Fibroblast of lung (primary cell): ENCODE measurements at regions not wholly inside any gene's neighbourhood (a gene's known extent, or its start where the extent isn't known, plus 50 kb on each side); places are given as distances from the start of the nearest gene placed in this dataset.

Experiments used
- DNase-seq, 2 donors: peaks; one replicate each; pipeline versions ENCODE4 v3.0.0 to v3.0.0-alpha.2; 2010; ENCODE audit warnings: low read depth in 2 of 2
- H2AFZ ChIP-seq: 2 replicates; pipeline ENCODE4 v1.5.1; 2012; ENCODE audit warnings: low read length, control low read depth, inconsistent platforms
- H3K27ac ChIP-seq: 2 replicates; pipeline ENCODE4 v1.5.1; 2011; ENCODE audit warnings: low read length, control low read depth; ENCODE audit not compliant: insufficient read depth
- H3K27me3 ChIP-seq: 2 replicates; pipeline ENCODE4 v1.5.1; 2011; ENCODE audit warnings: mild to moderate bottlenecking, low read length; ENCODE audit not compliant: control insufficient read depth, insufficient read depth
- H3K36me3 ChIP-seq: 2 replicates; pipeline ENCODE4 v1.5.1; 2011; ENCODE audit warnings: low read length; ENCODE audit not compliant: control insufficient read depth, insufficient read depth
- H3K4me1 ChIP-seq: 2 replicates; pipeline ENCODE4 v1.5.1; 2011; ENCODE audit warnings: low read length; ENCODE audit not compliant: control insufficient read depth, insufficient read depth; ENCODE audit errors: extremely low read depth
- H3K4me2 ChIP-seq: 2 replicates; pipeline ENCODE4 v1.5.1; 2011; ENCODE audit warnings: low read length, control low read depth; ENCODE audit not compliant: insufficient read depth; ENCODE audit errors: extremely low read depth
- H3K4me3 ChIP-seq, 4 experiments: fragments of 200-600 bp in 1 of 4; sonication (generic) in 1 of 4; replicated peaks in 1 of 4; 2 replicates each; pipeline ENCODE4 v1.5.1; 2011 to 2016; ENCODE audit warnings: low read length in 4 of 4, low read depth in 3 of 4, mild to moderate bottlenecking in 3 of 4, control low read depth in 2 of 4, inconsistent platforms in 1 of 4, mixed read lengths in 1 of 4; ENCODE audit not compliant: insufficient read depth in 1 of 4; ENCODE audit errors: control extremely low read depth in 1 of 4
- H3K79me2 ChIP-seq: 2 replicates; pipeline ENCODE4 v1.5.1; 2012; ENCODE audit warnings: mild to moderate bottlenecking, low read length, inconsistent platforms; ENCODE audit not compliant: control insufficient read depth, insufficient read depth
- H3K9ac ChIP-seq: 2 replicates; pipeline ENCODE4 v1.5.1; 2011; ENCODE audit warnings: mild to moderate bottlenecking, low read length, control low read depth; ENCODE audit not compliant: insufficient read depth
- H3K9me3 ChIP-seq: 2 replicates; pipeline ENCODE4 v1.5.1; 2012; ENCODE audit warnings: low read depth, low read length; ENCODE audit not compliant: control insufficient read depth, insufficient read depth
- H4K20me1 ChIP-seq: 2 replicates; pipeline ENCODE4 v1.5.1; 2011; ENCODE audit warnings: low read length; ENCODE audit not compliant: control insufficient read depth, insufficient read depth; ENCODE audit errors: extremely low read depth
- EZH2 ChIP-seq: IDR thresholded peaks from 2 replicates; pipeline ENCODE4 v1.5.1; 2012; ENCODE audit warnings: low read length, control low read depth, mild to moderate bottlenecking; ENCODE audit errors: missing control alignments
- TF ChIP-seq, protein P1 (sequence below), 2 donors: IDR thresholded peaks in 1 of 2; conservative IDR thresholded peaks in 1 of 2; 1 replicate in 1 of 2; 2 replicates in 1 of 2; pipeline ENCODE4 v1.5.1; 2011 to 2012; ENCODE audit warnings: low read length in 2 of 2, control low read depth in 1 of 2, inconsistent platforms in 1 of 2, low read depth in 1 of 2, mild to moderate bottlenecking in 1 of 2

DNA sequence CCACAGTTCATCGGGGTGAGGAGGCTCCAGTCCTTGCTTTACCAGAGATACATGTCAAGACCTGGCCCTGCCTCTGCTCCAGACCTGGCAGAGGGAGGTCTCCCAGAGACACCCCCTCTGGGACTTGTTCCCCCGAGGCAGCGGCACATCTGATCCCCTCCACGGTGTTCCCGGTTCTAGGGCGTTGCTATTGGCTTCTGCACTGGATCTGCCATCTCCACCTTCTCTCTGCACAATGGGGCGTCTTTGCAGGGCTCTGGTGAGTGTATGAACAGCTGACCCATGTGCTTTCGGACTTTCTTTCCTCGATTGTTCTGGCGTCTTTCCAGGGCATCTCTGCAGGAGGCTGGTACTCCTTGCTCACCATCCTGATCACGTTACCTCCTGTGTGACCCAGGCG, 930.4 kb downstream of the TBC1D22A start:
- H3K36me3 ChIP-seq = no peaks in the 10 kb centered on the region
- H3K27ac ChIP-seq = no peak overlapping the region
- no peak for DNase-seq
- H4K20me1 ChIP-seq = no peaks in the 10 kb centered on the region
- no peaks in the 10 kb centered on the region for H3K4me1 ChIP-seq
- no peak overlapping the region for H3K4me2 ChIP-seq
- H3K4me3 ChIP-seq = no peak overlapping the region
- no peak overlapping the region for H2AFZ ChIP-seq
- no peaks in the 10 kb centered on the region for H3K79me2 ChIP-seq
- no peaks in the 10 kb centered on the region for H3K27me3 ChIP-seq
- TF ChIP-seq, protein P1, sequence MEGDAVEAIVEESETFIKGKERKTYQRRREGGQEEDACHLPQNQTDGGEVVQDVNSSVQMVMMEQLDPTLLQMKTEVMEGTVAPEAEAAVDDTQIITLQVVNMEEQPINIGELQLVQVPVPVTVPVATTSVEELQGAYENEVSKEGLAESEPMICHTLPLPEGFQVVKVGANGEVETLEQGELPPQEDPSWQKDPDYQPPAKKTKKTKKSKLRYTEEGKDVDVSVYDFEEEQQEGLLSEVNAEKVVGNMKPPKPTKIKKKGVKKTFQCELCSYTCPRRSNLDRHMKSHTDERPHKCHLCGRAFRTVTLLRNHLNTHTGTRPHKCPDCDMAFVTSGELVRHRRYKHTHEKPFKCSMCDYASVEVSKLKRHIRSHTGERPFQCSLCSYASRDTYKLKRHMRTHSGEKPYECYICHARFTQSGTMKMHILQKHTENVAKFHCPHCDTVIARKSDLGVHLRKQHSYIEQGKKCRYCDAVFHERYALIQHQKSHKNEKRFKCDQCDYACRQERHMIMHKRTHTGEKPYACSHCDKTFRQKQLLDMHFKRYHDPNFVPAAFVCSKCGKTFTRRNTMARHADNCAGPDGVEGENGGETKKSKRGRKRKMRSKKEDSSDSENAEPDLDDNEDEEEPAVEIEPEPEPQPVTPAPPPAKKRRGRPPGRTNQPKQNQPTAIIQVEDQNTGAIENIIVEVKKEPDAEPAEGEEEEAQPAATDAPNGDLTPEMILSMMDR (conservative IDR thresholded peaks at IDR 0.05 in 1 of 2, IDR thresholded peaks at IDR 0.05 in 1 of 2; ENCODE audit: low read depth in 1 of 2, low read length in 2 of 2) = no peak
- TF ChIP-seq EZH2 = no peak
- H3K9me3 ChIP-seq = no peaks in the 10 kb centered on the region
- H3K9ac ChIP-seq = no peak overlapping the region

DNA sequence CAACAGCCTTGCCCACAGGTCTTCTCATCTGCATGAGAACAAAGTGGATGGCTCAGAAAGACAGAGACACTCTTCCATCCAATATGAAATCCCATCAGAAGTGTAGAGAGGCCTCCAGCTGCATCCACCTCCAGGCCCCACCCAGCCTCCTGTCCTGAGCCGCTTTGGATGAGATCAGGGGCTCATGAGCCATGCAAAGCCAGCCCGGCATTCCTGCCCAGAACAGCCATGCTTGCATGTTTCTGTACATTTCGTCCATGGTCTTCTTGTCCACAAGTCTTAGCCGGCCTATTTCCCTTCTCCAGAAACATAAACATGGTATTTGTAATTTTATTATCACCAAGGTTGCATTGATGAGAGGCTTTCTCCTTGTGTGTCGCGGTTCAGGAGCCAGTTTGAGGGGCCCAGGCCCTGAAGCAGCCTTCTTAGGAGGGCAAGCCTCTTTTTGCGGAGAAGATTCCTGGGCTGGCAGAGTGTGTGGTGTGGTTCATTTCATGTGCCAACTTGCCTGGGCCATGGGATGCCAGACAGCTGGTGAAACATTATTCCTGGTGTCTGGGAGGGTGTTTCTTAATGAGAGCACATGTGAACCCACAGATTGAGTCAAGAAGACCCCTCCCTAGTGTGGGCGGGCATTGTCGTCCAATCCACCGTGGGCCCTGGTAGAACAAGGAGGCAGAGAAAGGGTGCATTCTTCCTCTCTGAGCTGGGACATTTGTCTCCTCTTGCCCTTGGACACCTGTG, 928.9 kb downstream of the TBC1D22A start:
- no peak overlapping the region for H3K27ac ChIP-seq
- no peak overlapping the region for H3K4me3 ChIP-seq
- no peaks in the 10 kb centered on the region for H3K27me3 ChIP-seq
- no peaks in the 10 kb centered on the region for H4K20me1 ChIP-seq
- H3K79me2 ChIP-seq = no peaks in the 10 kb centered on the region
- no peaks in the 10 kb centered on the region for H3K36me3 ChIP-seq
- no peak overlapping the region for H3K9ac ChIP-seq
- DNase-seq = no peak
- no peaks in the 10 kb centered on the region for H3K4me1 ChIP-seq
- no peaks in the 10 kb centered on the region for H3K9me3 ChIP-seq
- TF ChIP-seq EZH2 = no peak
- TF ChIP-seq, protein P1 (conservative IDR thresholded peaks at IDR 0.05 in 1 of 2, IDR thresholded peaks at IDR 0.05 in 1 of 2; ENCODE audit: low read depth in 1 of 2, low read length in 2 of 2) = no peak
- no peak overlapping the region for H3K4me2 ChIP-seq
- H2AFZ ChIP-seq = no peak overlapping the region

DNA sequence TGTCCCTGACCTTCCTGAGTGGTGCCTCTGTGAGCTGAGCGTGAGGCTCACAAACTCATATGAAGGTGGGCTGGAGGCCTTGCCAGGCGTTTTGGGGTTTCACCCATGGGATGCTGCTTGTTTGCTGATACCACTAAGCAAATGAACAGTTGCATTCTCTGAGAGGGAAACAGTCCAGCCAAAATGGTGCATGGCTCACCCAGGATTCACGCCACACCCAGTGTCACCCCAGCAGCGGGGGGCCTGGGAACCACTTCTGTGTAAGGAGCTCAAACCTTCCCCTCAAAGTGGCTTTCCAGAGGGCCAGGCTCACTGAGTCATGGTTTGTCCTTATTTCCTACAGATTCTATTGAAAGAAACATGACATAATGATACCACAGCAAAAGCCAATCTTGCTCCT, 928.1 kb downstream of the TBC1D22A start:
- no peak for DNase-seq
- Histone ChIP-seq H3K36me3 (no peaks in the 10 kb centered on the region), H3K9me3 (no peaks in the 10 kb centered on the region), H3K4me3 (no peak overlapping the region), H3K9ac (no peak overlapping the region), H3K27ac (no peak overlapping the region), H3K27me3 (no peaks in the 10 kb centered on the region), H3K4me2 (no peak overlapping the region), H4K20me1 (no peaks in the 10 kb centered on the region), H3K79me2 (no peaks in the 10 kb centered on the region), H2AFZ (no peak overlapping the region), H3K4me1 (no peaks in the 10 kb centered on the region)
- TF ChIP-seq, protein P1 (conservative IDR thresholded peaks at IDR 0.05 in 1 of 2, IDR thresholded peaks at IDR 0.05 in 1 of 2; ENCODE audit: low read depth in 1 of 2, low read length in 2 of 2) = no peak
- TF ChIP-seq EZH2 = no peak
